ENCODE measurements at regions not wholly inside any gene's neighbourhood (a gene's known extent, or its start where the extent isn't known, plus 50 kb on each side); places are given as distances from the start of the nearest gene placed in this dataset.

DNA sequence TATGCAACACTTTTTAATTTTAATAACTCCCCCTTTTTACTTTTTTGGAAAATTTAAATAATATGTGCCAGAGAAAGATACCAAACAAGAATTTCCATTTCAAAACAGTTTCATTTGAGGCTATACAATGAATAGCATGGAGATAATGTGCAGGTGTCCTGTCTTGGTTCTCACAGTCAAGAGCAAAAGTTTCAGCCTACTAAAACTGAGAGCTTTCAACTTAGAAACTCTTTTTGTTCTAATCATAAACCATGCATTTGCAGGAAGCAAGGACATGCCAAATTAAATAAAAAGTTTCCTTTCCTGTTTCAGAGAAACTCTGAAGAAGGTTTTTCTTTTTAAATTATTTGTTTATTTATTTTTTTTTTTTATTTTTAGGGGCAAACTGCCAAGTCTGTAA is 1165.6 kb upstream of the SEMA6A start:
- TF ChIP-seq CTCF (IDR thresholded peaks at IDR 0.05; ENCODE audit: poor library complexity, severe bottlenecking), result no peak
- Histone ChIP-seq H2AFZ (ENCODE audit: low read depth, low read length) (no peak overlapping the region), H3K9ac (ENCODE audit: low read length) (no peak overlapping the region), H4K20me1 (ENCODE audit: insufficient read depth) (no peaks in the 10 kb centered on the region), H3K27ac (ENCODE audit: low read length) (no peak overlapping the region), H3K27me3 (ENCODE audit: insufficient read depth, low read depth, low read length) (no peaks in the 10 kb centered on the region), H3K4me3 (ENCODE audit: low read length) (no peak overlapping the region), H3F3A (ENCODE audit: insufficient read depth, low read length, poor library complexity, severe bottlenecking) (no peaks in the 10 kb centered on the region), H3K4me2 (ENCODE audit: low read length) (no peak overlapping the region), H3K9me2 (ENCODE audit: insufficient read depth, low read length) (no peaks in the 10 kb centered on the region), H3K79me2 (replicated peaks; ENCODE audit: insufficient read depth, low read length) (no peaks in the 10 kb centered on the region), H3K9me3 (ENCODE audit: low read length) (no peaks in the 10 kb centered on the region), H3K36me3 (ENCODE audit: insufficient read depth, low read length) (no peaks in the 10 kb centered on the region)

- H4K20me1 ChIP-seq (ENCODE audit: insufficient read depth), result no peaks in the 10 kb centered on the region
- H3K9me3 ChIP-seq (ENCODE audit: low read length), result no peaks in the 10 kb centered on the region
- no peak overlapping the region for H3K4me2 ChIP-seq (ENCODE audit: low read length)
- no peak overlapping the region for H3K27ac ChIP-seq (ENCODE audit: low read length)
- H3K9ac ChIP-seq (ENCODE audit: low read length), result no peak overlapping the region
- H3F3A ChIP-seq (ENCODE audit: insufficient read depth, low read length, poor library complexity, severe bottlenecking), result no peaks in the 10 kb centered on the region
- TF ChIP-seq POLR2AphosphoS5 (IDR thresholded peaks at IDR 0.05) (no peak), EP300 (conservative IDR thresholded peaks at IDR 0.05; ENCODE audit: poor library complexity, severe bottlenecking) (no peak), MXI1 (conservative IDR thresholded peaks at IDR 0.05; ENCODE audit: poor library complexity, severe bottlenecking) (no peak), SMC3 (conservative IDR thresholded peaks at IDR 0.05; ENCODE audit: poor library complexity) (no peak), EZH2 (IDR thresholded peaks at IDR 0.05; ENCODE audit: borderline replicate concordance, insufficient read depth, low read length, poor library complexity, severe bottlenecking) (no peak), RAD21 (conservative IDR thresholded peaks at IDR 0.05) (no peak)
- H3K4me3 ChIP-seq (ENCODE audit: low read length), result no peak overlapping the region
- no peaks in the 10 kb centered on the region for H3K79me2 ChIP-seq (replicated peaks; ENCODE audit: insufficient read depth, low read length)
- H3K9me2 ChIP-seq (ENCODE audit: insufficient read depth, low read length), result no peaks in the 10 kb centered on the region
- no peaks in the 10 kb centered on the region for H3K36me3 ChIP-seq (ENCODE audit: insufficient read depth, low read length)
- H3K27me3 ChIP-seq (ENCODE audit: insufficient read depth, low read depth, low read length), result no peaks in the 10 kb centered on the region
- H2AFZ ChIP-seq (ENCODE audit: low read depth, low read length), result no peak overlapping the region
These were observed 1163.9 kb upstream of the SEMA6A start for GRCh38 chr5:117738571-117738970.

- H3K9me3 ChIP-seq (ENCODE audit: low read length), result no peaks in the 10 kb centered on the region
- H2AFZ ChIP-seq (ENCODE audit: low read depth, low read length), result no peak overlapping the region
- no peaks in the 10 kb centered on the region for H3F3A ChIP-seq (ENCODE audit: insufficient read depth, low read length, poor library complexity, severe bottlenecking)
- H3K4me3 ChIP-seq (ENCODE audit: low read length), result no peak overlapping the region
- TF ChIP-seq EP300 (conservative IDR thresholded peaks at IDR 0.05; ENCODE audit: poor library complexity, severe bottlenecking) (no peak), SMC3 (conservative IDR thresholded peaks at IDR 0.05; ENCODE audit: poor library complexity) (no peak), MXI1 (conservative IDR thresholded peaks at IDR 0.05; ENCODE audit: poor library complexity, severe bottlenecking) (no peak), REST (IDR thresholded peaks at IDR 0.05; ENCODE audit: borderline replicate concordance) (no peak), TAF1 (IDR thresholded peaks at IDR 0.05; ENCODE audit: low read depth) (no peak), CTCF (IDR thresholded peaks at IDR 0.05; ENCODE audit: poor library complexity, severe bottlenecking) (no peak)
- H3K27ac ChIP-seq (ENCODE audit: low read length), result no peak overlapping the region
- H3K9me2 ChIP-seq (ENCODE audit: insufficient read depth, low read length), result no peaks in the 10 kb centered on the region
- no peaks in the 10 kb centered on the region for H3K36me3 ChIP-seq (ENCODE audit: insufficient read depth, low read length)
- no peak overlapping the region for H3K4me2 ChIP-seq (ENCODE audit: low read length)
- no peaks in the 10 kb centered on the region for H3K79me2 ChIP-seq (replicated peaks; ENCODE audit: insufficient read depth, low read length)
- no peak overlapping the region for H3K9ac ChIP-seq (ENCODE audit: low read length)
- no peaks in the 10 kb centered on the region for H3K27me3 ChIP-seq (ENCODE audit: insufficient read depth, low read depth, low read length)
- H4K20me1 ChIP-seq (ENCODE audit: insufficient read depth), result no peaks in the 10 kb centered on the region
These were observed 1162.1 kb upstream of the SEMA6A start for GRCh38 chr5:117736698-117737097.
